DND-41 (cell line): ENCODE measurements at regions not wholly inside any gene's neighbourhood (a gene's known extent, or its start where the extent isn't known, plus 50 kb on each side); places are given as distances from the start of the nearest gene placed in this dataset.
"Not testable (repeated sequence)": the region's sequence is repeated elsewhere in the genome, so short reads cannot be mapped to it uniquely, and the experiment has no call there.

Experiments
- ATAC-seq: fragments of 200-7000 bp; cut with Tn5 transposase; 3 replicates; pipeline ENCODE4 v1.9.1; 2021; ENCODE audit warnings: low read depth; ENCODE audit not compliant: insufficient read depth
- DNase-seq: peaks from one replicate; pipeline ENCODE4 v3.0.0-alpha.2; 2020
- H2AFZ ChIP-seq: 2 replicates; pipeline ENCODE4 v1.6.0; 2012; ENCODE audit warnings: low read depth, low read length
- H3K27ac ChIP-seq: 2 replicates; pipeline ENCODE4 v1.5.1; 2012; ENCODE audit warnings: low read length, inconsistent platforms
- H3K27me3 ChIP-seq: fragments of 200-600 bp; sonication (generic); 2 replicates; pipeline ENCODE4 v1.6.0; 2012; ENCODE audit warnings: low read length, mild to moderate bottlenecking, inconsistent platforms; ENCODE audit not compliant: insufficient read depth, poor library complexity
- H3K36me3 ChIP-seq: 2 replicates; pipeline ENCODE4 v1.5.1; 2012; ENCODE audit warnings: low read length, inconsistent platforms; ENCODE audit not compliant: insufficient read depth
- H3K4me1 ChIP-seq: 2 replicates; pipeline ENCODE4 v1.5.1; 2012; ENCODE audit warnings: mild to moderate bottlenecking, low read length; ENCODE audit not compliant: insufficient read depth
- H3K4me2 ChIP-seq: 2 replicates; pipeline ENCODE4 v1.6.0; 2012; ENCODE audit warnings: mild to moderate bottlenecking, moderate library complexity, low read length, inconsistent platforms; ENCODE audit not compliant: insufficient read depth
- H3K4me3 ChIP-seq, 2 experiments: fragments of 200-600 bp in 1 of 2; shearing (Covaris generic) in 1 of 2; 2 replicates each; pipeline ENCODE4 v1.5.1; 2012 to 2016; ENCODE audit warnings: inconsistent platforms in 2 of 2, low read length in 2 of 2, mild to moderate bottlenecking in 2 of 2, low read depth in 1 of 2, moderate library complexity in 1 of 2
- H3K79me2 ChIP-seq: 2 replicates; pipeline ENCODE4 v1.6.0; 2012; ENCODE audit warnings: low read length, inconsistent platforms; ENCODE audit not compliant: insufficient read depth
- H3K9ac ChIP-seq: 2 replicates; pipeline ENCODE4 v1.6.0; 2012; ENCODE audit warnings: low read depth, mild to moderate bottlenecking, inconsistent platforms, low read length, moderate library complexity
- H3K9me3 ChIP-seq: 2 replicates; pipeline ENCODE4 v1.5.1; 2012; ENCODE audit warnings: low read length, moderate library complexity, mild to moderate bottlenecking, inconsistent platforms; ENCODE audit not compliant: insufficient read depth, severe bottlenecking
- H4K20me1 ChIP-seq: 2 replicates; pipeline ENCODE4 v1.6.0; 2012; ENCODE audit warnings: low read length; ENCODE audit not compliant: insufficient read depth
- EZH2 ChIP-seq: IDR thresholded peaks from 3 replicates; pipeline ENCODE4 v1.6.1; 2012; ENCODE audit warnings: borderline replicate concordance, low read depth, mild to moderate bottlenecking, moderate library complexity, low read length, inconsistent platforms; ENCODE audit not compliant: severe bottlenecking
- TF ChIP-seq, protein P1 (sequence below): IDR thresholded peaks from 2 replicates; pipeline ENCODE4 v1.5.1; 2012; ENCODE audit warnings: borderline replicate concordance, low read length, moderate library complexity, mild to moderate bottlenecking; ENCODE audit not compliant: poor library complexity, severe bottlenecking; ENCODE audit errors: extremely low read depth

- Histone ChIP-seq H3K36me3 (no peaks in the 10 kb centered on the region), H2AFZ (no peak overlapping the region), H3K27me3 (no peaks in the 10 kb centered on the region), H3K9me3 (no peaks in the 10 kb centered on the region), H3K79me2 (no peaks in the 10 kb centered on the region), H4K20me1 (no peaks in the 10 kb centered on the region), H3K4me2 (no peak overlapping the region), H3K9ac (no peak overlapping the region), H3K27ac (no peak overlapping the region), H3K4me1 (no peaks in the 10 kb centered on the region), H3K4me3 (no peak overlapping the region)
- DNase-seq = no peak
- TF ChIP-seq, protein P1, sequence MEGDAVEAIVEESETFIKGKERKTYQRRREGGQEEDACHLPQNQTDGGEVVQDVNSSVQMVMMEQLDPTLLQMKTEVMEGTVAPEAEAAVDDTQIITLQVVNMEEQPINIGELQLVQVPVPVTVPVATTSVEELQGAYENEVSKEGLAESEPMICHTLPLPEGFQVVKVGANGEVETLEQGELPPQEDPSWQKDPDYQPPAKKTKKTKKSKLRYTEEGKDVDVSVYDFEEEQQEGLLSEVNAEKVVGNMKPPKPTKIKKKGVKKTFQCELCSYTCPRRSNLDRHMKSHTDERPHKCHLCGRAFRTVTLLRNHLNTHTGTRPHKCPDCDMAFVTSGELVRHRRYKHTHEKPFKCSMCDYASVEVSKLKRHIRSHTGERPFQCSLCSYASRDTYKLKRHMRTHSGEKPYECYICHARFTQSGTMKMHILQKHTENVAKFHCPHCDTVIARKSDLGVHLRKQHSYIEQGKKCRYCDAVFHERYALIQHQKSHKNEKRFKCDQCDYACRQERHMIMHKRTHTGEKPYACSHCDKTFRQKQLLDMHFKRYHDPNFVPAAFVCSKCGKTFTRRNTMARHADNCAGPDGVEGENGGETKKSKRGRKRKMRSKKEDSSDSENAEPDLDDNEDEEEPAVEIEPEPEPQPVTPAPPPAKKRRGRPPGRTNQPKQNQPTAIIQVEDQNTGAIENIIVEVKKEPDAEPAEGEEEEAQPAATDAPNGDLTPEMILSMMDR = no peak
- TF ChIP-seq EZH2 = no peak
- ATAC-seq = no peak
Observed at GRCh38 chr6:140344142-140344913, 969.9 kb upstream of the CITED2 start.

- Histone ChIP-seq H3K4me2 (no peak overlapping the region), H2AFZ (no peak overlapping the region), H3K79me2 (no peaks in the 10 kb centered on the region), H3K4me3 (no peak overlapping the region), H3K27ac (no peak overlapping the region), H3K9me3 (no peaks in the 10 kb centered on the region), H3K36me3 (no peaks in the 10 kb centered on the region), H3K27me3 (no peaks in the 10 kb centered on the region), H3K4me1 (no peaks in the 10 kb centered on the region), H4K20me1 (no peaks in the 10 kb centered on the region), H3K9ac (no peak overlapping the region)
- DNase-seq = no peak
- no peak for ATAC-seq
- no peak for TF ChIP-seq EZH2
- TF ChIP-seq, protein P1 = no peak
Observed at GRCh38 chr6:140343128-140343527, 968.7 kb upstream of the CITED2 start.

- Histone ChIP-seq H3K27me3 (no peaks in the 10 kb centered on the region), H2AFZ (no peak overlapping the region), H3K27ac (no peak overlapping the region), H3K4me2 (no peak overlapping the region), H3K9me3 (no peaks in the 10 kb centered on the region), H3K4me1 (no peaks in the 10 kb centered on the region), H3K79me2 (no peaks in the 10 kb centered on the region), H4K20me1 (no peaks in the 10 kb centered on the region), H3K4me3 (no peak overlapping the region), H3K36me3 (no peaks in the 10 kb centered on the region), H3K9ac (no peak overlapping the region)
- DNase-seq (no peak), ATAC-seq (no peak)
- TF ChIP-seq EZH2 = no peak
- TF ChIP-seq, protein P1 = no peak
Observed at GRCh38 chr6:140341272-140341671, 966.8 kb upstream of the CITED2 start.

GRCh38 chr6:140340795-140341194 is 966.3 kb upstream of the CITED2 start:
- H3K27me3 ChIP-seq = no peaks in the 10 kb centered on the region
- DNase-seq (no peak), ATAC-seq (no peak)
- TF ChIP-seq, protein P1 = no peak
- no peak for TF ChIP-seq EZH2
- H3K9me3 ChIP-seq = no peaks in the 10 kb centered on the region
- no peak overlapping the region for H3K9ac ChIP-seq
- H3K79me2 ChIP-seq = no peaks in the 10 kb centered on the region
- no peaks in the 10 kb centered on the region for H3K4me1 ChIP-seq
- no peaks in the 10 kb centered on the region for H4K20me1 ChIP-seq
- no peak overlapping the region for H3K27ac ChIP-seq
- H3K4me2 ChIP-seq = no peak overlapping the region
- H3K36me3 ChIP-seq = no peaks in the 10 kb centered on the region
- no peak overlapping the region for H2AFZ ChIP-seq
- no peak overlapping the region for H3K4me3 ChIP-seq

DNA sequence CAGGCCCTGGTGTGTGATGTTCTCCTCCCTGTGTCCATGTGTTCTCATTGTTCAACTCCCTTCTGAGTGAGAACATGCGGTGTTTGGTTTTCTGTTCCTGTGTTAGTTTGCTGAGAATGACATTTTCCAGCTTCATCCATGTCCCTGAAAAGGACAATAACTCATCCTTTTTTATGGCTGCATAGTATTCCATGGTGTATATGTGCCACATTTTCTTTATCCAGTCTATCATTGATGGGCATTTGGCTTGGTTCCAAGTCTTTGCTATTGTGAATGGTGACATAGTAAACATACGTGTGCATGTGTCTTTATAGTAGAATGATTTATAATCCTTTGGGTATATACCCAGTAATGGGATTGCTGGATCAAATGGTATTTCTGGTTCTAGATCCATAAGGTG is 964.6 kb upstream of the CITED2 start:
- not testable (repeated sequence) for H3K4me3 ChIP-seq, H3K4me2 ChIP-seq, H3K27ac ChIP-seq, H3K36me3 ChIP-seq, H2AFZ ChIP-seq, H3K27me3 ChIP-seq, H3K79me2 ChIP-seq, DNase-seq, ATAC-seq, H3K9ac ChIP-seq, H3K4me1 ChIP-seq, H3K9me3 ChIP-seq, H4K20me1 ChIP-seq
